Neural cell (in vitro differentiated cells): ENCODE measurements at regions not wholly inside any gene's neighbourhood (a gene's known extent, or its start where the extent isn't known, plus 50 kb on each side); places are given as distances from the start of the nearest gene placed in this dataset.

ENCODE experiments used
- H2AFZ ChIP-seq: fragments of 200-600, 300-800 bp; sonication (generic), shearing (Covaris generic); 2 replicates; pipeline ENCODE4 v1.6.0; 2014; ENCODE audit warnings: low read depth, mild to moderate bottlenecking, antibody characterized with exemption, low read length, moderate library complexity
- H3F3A ChIP-seq: fragments of 200-600 bp; shearing (Covaris generic); 2 replicates; pipeline ENCODE4 v1.6.1; 2016; ENCODE audit warnings: mild to moderate bottlenecking, moderate library complexity, mixed read lengths, antibody characterized with exemption, low read length; ENCODE audit not compliant: insufficient read depth, poor library complexity, severe bottlenecking
- H3K27ac ChIP-seq: fragments of 200-600, 300-800 bp; sonication (generic), shearing (Covaris generic); 2 replicates; pipeline ENCODE4 v1.5.1; 2014; ENCODE audit warnings: mild to moderate bottlenecking, low read length, moderate library complexity
- H3K27me3 ChIP-seq: fragments of 300-800, 200-600 bp; sonication (generic), shearing (Covaris generic); 2 replicates; pipeline ENCODE4 v1.6.0; 2014; ENCODE audit warnings: mild to moderate bottlenecking, low read depth, low read length, moderate library complexity; ENCODE audit not compliant: insufficient read depth
- H3K36me3 ChIP-seq: fragments of 300-800, 200-600 bp; sonication (generic), shearing (Covaris generic); 2 replicates; pipeline ENCODE4 v1.5.1; 2014; ENCODE audit warnings: mild to moderate bottlenecking, antibody characterized with exemption, low read length, moderate library complexity; ENCODE audit not compliant: insufficient read depth
- H3K4me2 ChIP-seq: fragments of 300-800, 200-600 bp; sonication (generic), shearing (Covaris generic); 2 replicates; pipeline ENCODE4 v1.6.0; 2014; ENCODE audit warnings: mild to moderate bottlenecking, low read length
- H3K4me3 ChIP-seq: fragments of 300-800, 200-600 bp; sonication (generic), shearing (Covaris generic); 2 replicates; pipeline ENCODE4 v1.5.1; 2014; ENCODE audit warnings: mild to moderate bottlenecking, low read length, moderate library complexity
- H3K79me2 ChIP-seq: fragments of 200-600 bp; shearing (Covaris generic); replicated peaks from 2 replicates; pipeline ENCODE4 v1.6.0; 2014; ENCODE audit warnings: mild to moderate bottlenecking, low read length, moderate library complexity; ENCODE audit not compliant: insufficient read depth
- H3K9ac ChIP-seq: fragments of 300-800, 200-600 bp; sonication (generic), shearing (Covaris generic); 2 replicates; pipeline ENCODE4 v1.6.1; 2016; ENCODE audit warnings: mild to moderate bottlenecking, low read length, mixed read lengths
- H3K9me2 ChIP-seq: fragments of 200-600 bp; shearing (Covaris generic); 2 replicates; pipeline ENCODE4 v1.6.1; 2016; ENCODE audit warnings: mild to moderate bottlenecking, low read length, mixed read lengths; ENCODE audit not compliant: insufficient read depth
- H3K9me3 ChIP-seq: fragments of 200-600, 300-800 bp; sonication (generic), shearing (Covaris generic); 2 replicates; pipeline ENCODE4 v1.6.1; 2016; ENCODE audit warnings: mild to moderate bottlenecking, mixed run types, low read length, moderate library complexity, mixed read lengths
- H4K20me1 ChIP-seq: fragments of 200-600 bp; shearing (Covaris generic); 2 replicates; pipeline ENCODE4 v1.6.1; 2016; ENCODE audit warnings: mild to moderate bottlenecking, mixed run types; ENCODE audit not compliant: insufficient read depth
- EP300 ChIP-seq: fragments of 450-650 bp; conservative IDR thresholded peaks from 2 replicates; pipeline ENCODE4 v1.6.1; 2014; ENCODE audit warnings: antibody characterized with exemption, mild to moderate bottlenecking, moderate library complexity; ENCODE audit not compliant: poor library complexity, severe bottlenecking
- EZH2 ChIP-seq: fragments of 200-600, 300-800 bp; shearing (Covaris generic), sonication (generic); IDR thresholded peaks from 2 replicates; pipeline ENCODE4 v1.6.1; 2014; ENCODE audit warnings: antibody characterized with exemption, low read length, borderline replicate concordance, mild to moderate bottlenecking; ENCODE audit not compliant: insufficient read depth, poor library complexity, severe bottlenecking
- MXI1 ChIP-seq: fragments of 450-650 bp; conservative IDR thresholded peaks from 2 replicates; pipeline ENCODE4 v1.6.1; 2014; ENCODE audit warnings: antibody characterized with exemption, mild to moderate bottlenecking; ENCODE audit not compliant: poor library complexity, severe bottlenecking
- POLR2AphosphoS5 ChIP-seq: IDR thresholded peaks from 2 replicates; pipeline ENCODE4 v1.6.1; 2012
- RAD21 ChIP-seq: fragments of 450-650 bp; conservative IDR thresholded peaks from 2 replicates; pipeline ENCODE4 v1.6.1; 2014; ENCODE audit warnings: antibody characterized with exemption, mild to moderate bottlenecking, moderate library complexity
- SMC3 ChIP-seq: fragments of 450-650 bp; conservative IDR thresholded peaks from 2 replicates; pipeline ENCODE4 v1.6.1; 2014; ENCODE audit warnings: antibody characterized with exemption, mild to moderate bottlenecking, moderate library complexity; ENCODE audit not compliant: poor library complexity
- TAF1 ChIP-seq: IDR thresholded peaks from 2 replicates; pipeline ENCODE4 v1.6.1; 2012; ENCODE audit warnings: low read depth
- TF ChIP-seq, protein P1 (sequence below): IDR thresholded peaks from 2 replicates; pipeline ENCODE4 v1.6.1; 2012; ENCODE audit warnings: borderline replicate concordance
- TF ChIP-seq, protein P2 (sequence below): fragments of 450-650 bp; IDR thresholded peaks from 2 replicates; pipeline ENCODE4 v1.5.1; 2014; ENCODE audit warnings: antibody characterized with exemption, mild to moderate bottlenecking, moderate library complexity; ENCODE audit not compliant: poor library complexity, severe bottlenecking

DNA sequence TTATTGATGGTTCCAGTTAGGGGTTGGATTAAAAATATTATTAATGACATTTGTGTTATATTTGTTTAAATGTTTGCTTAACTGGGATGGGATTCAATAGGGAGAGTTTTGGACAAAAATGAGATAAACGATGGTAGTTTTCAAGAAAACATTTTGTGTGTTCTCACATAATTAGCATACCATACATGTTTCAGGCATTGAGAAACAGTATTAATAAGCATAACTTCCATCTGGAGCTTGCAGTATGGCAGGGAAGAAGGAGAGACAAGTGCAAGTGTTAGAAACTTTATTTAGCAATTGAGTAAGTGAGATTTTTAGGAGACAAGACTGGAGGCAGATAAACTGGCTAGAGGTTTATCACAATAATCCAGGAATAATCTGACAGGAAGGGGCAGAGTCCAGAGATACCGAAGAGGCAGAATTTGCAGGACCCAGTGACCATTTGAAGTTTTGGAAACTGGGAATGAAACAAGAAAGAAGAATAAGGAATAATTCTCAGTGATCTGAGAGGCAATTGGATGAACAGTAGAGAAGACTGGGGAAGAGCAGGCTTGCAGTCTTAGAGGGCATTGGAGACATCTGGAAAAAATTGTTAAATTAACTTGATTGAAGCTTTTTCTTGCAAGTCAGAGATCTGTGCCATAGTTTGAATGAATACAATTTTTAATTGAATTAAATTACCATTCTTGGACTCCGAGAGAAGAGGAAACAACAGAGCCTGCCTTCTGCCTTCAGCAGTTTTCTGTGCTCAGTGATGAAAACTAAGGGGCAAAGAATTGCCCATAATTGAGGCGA is 73.0 kb upstream of the PTCHD4 start:
- no peaks in the 10 kb centered on the region for H3K9me3 ChIP-seq
- no peak overlapping the region for H3K9ac ChIP-seq
- H3K4me2 ChIP-seq: no peak overlapping the region
- TF ChIP-seq, protein P1, sequence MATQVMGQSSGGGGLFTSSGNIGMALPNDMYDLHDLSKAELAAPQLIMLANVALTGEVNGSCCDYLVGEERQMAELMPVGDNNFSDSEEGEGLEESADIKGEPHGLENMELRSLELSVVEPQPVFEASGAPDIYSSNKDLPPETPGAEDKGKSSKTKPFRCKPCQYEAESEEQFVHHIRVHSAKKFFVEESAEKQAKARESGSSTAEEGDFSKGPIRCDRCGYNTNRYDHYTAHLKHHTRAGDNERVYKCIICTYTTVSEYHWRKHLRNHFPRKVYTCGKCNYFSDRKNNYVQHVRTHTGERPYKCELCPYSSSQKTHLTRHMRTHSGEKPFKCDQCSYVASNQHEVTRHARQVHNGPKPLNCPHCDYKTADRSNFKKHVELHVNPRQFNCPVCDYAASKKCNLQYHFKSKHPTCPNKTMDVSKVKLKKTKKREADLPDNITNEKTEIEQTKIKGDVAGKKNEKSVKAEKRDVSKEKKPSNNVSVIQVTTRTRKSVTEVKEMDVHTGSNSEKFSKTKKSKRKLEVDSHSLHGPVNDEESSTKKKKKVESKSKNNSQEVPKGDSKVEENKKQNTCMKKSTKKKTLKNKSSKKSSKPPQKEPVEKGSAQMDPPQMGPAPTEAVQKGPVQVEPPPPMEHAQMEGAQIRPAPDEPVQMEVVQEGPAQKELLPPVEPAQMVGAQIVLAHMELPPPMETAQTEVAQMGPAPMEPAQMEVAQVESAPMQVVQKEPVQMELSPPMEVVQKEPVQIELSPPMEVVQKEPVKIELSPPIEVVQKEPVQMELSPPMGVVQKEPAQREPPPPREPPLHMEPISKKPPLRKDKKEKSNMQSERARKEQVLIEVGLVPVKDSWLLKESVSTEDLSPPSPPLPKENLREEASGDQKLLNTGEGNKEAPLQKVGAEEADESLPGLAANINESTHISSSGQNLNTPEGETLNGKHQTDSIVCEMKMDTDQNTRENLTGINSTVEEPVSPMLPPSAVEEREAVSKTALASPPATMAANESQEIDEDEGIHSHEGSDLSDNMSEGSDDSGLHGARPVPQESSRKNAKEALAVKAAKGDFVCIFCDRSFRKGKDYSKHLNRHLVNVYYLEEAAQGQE: no peak
- TF ChIP-seq SMC3: no peak
- TF ChIP-seq, protein P2, sequence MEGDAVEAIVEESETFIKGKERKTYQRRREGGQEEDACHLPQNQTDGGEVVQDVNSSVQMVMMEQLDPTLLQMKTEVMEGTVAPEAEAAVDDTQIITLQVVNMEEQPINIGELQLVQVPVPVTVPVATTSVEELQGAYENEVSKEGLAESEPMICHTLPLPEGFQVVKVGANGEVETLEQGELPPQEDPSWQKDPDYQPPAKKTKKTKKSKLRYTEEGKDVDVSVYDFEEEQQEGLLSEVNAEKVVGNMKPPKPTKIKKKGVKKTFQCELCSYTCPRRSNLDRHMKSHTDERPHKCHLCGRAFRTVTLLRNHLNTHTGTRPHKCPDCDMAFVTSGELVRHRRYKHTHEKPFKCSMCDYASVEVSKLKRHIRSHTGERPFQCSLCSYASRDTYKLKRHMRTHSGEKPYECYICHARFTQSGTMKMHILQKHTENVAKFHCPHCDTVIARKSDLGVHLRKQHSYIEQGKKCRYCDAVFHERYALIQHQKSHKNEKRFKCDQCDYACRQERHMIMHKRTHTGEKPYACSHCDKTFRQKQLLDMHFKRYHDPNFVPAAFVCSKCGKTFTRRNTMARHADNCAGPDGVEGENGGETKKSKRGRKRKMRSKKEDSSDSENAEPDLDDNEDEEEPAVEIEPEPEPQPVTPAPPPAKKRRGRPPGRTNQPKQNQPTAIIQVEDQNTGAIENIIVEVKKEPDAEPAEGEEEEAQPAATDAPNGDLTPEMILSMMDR: no peak
- no peak for TF ChIP-seq TAF1
- no peak for TF ChIP-seq POLR2AphosphoS5
- TF ChIP-seq RAD21: no peak
- no peak for TF ChIP-seq MXI1
- TF ChIP-seq EP300: no peak
- TF ChIP-seq EZH2: no peak
- H3K4me3 ChIP-seq: no peak overlapping the region
- H3K36me3 ChIP-seq: no peaks in the 10 kb centered on the region
- no peak overlapping the region for H3K27ac ChIP-seq
- H3K79me2 ChIP-seq: no peaks in the 10 kb centered on the region
- H3K27me3 ChIP-seq: no peaks in the 10 kb centered on the region
- no peaks in the 10 kb centered on the region for H3K9me2 ChIP-seq
- H3F3A ChIP-seq: no peaks in the 10 kb centered on the region
- no peaks in the 10 kb centered on the region for H4K20me1 ChIP-seq
- no peak overlapping the region for H2AFZ ChIP-seq

DNA sequence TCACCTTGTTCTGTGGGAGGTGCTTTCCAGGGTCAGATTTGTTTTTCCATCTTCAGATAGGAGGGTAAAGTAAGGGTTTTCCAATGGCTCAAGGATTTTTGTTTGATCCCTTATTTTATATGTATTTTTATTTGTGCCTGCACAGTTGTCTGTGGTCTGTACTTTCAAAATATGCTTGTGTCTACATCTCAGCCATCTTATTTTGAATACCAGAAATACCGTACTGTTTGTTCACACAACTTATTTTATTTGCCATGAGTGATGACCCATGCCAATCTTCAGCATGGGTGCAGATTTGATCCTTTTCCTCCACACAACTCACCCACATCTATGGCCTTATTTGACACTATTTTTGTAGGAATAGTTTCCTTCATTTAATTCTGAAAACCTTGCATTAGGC is 72.2 kb upstream of the PTCHD4 start:
- no peaks in the 10 kb centered on the region for H3K9me3 ChIP-seq
- H3F3A ChIP-seq: no peaks in the 10 kb centered on the region
- no peak overlapping the region for H2AFZ ChIP-seq
- no peak overlapping the region for H3K27ac ChIP-seq
- H3K27me3 ChIP-seq: no peaks in the 10 kb centered on the region
- H3K9me2 ChIP-seq: no peaks in the 10 kb centered on the region
- no peak for TF ChIP-seq RAD21
- TF ChIP-seq POLR2AphosphoS5: no peak
- no peak for TF ChIP-seq EZH2
- TF ChIP-seq, protein P1: no peak
- TF ChIP-seq EP300: no peak
- TF ChIP-seq TAF1: no peak
- no peak for TF ChIP-seq SMC3
- TF ChIP-seq, protein P2: no peak
- TF ChIP-seq MXI1: no peak
- no peak overlapping the region for H3K9ac ChIP-seq
- H3K4me2 ChIP-seq: no peak overlapping the region
- no peak overlapping the region for H3K4me3 ChIP-seq
- H4K20me1 ChIP-seq: no peaks in the 10 kb centered on the region
- no peaks in the 10 kb centered on the region for H3K36me3 ChIP-seq
- H3K79me2 ChIP-seq: no peaks in the 10 kb centered on the region
